ENCODE measurements at regions not wholly inside any gene's neighbourhood (a gene's known extent, or its start where the extent isn't known, plus 50 kb on each side); places are given as distances from the start of the nearest gene placed in this dataset.
"Not testable (repeated sequence)": the region's sequence is repeated elsewhere in the genome, so short reads cannot be mapped to it uniquely, and the experiment has no call there.

DNA sequence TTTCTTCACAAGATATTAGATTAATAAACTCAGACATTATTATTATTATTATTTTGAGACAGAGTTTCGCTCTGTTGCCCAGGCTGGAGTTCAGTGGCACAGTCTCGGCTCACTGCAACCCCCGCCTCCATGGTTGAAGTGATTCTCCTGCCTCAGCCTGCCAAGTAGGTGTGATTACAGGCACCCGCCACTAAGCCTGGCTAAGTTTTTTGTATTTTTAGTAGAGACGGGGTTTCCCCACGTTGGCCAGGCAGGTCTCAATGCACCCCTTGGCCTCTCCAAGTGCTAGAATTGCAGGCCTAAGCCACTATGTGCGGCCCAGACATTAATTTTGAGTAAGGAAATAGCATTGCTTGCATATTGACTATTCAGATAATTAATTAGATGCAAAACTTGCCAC is 554.9 kb upstream of the LRFN5 start:
- no peak for DNase-seq

DNA sequence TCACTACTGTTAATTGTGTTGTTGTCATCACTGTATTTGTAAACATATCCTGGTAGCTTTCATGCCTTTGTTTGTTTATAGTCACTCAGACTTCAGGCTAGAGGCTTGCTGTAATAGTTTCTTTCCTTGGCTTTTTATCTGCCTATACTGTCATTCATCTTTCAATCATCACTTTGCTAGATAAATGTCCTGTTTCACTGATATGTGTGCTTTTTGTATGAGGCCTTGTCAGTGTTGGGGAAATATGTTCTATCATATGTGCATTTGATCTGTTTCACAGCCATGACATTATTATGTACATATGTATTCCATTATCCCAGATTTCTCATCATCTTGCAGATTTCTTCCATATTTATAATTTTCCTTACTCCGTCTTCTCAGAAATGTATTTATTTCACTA is 558.9 kb upstream of the LRFN5 start:
- no peak for DNase-seq

DNA sequence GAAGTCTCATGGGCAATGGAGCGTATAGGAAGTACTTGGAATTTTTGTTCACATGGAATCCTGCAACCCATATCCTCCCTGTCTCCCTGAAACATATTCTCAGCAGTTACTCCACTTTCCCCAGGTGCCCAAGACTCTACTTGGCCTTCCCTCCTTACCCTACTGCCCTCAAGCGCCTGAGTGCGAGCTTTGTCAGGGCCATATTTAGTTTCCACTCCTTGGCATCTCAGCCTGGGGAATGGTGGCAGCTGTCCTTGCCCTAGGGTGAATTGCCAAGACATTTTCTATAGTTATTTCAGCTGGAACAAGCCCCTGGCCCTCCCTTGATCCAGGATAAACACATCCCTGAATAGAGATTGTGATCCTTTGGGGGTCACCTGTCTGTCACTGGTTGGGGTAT is 569.3 kb upstream of the LRFN5 start:
- no peak for DNase-seq

DNA sequence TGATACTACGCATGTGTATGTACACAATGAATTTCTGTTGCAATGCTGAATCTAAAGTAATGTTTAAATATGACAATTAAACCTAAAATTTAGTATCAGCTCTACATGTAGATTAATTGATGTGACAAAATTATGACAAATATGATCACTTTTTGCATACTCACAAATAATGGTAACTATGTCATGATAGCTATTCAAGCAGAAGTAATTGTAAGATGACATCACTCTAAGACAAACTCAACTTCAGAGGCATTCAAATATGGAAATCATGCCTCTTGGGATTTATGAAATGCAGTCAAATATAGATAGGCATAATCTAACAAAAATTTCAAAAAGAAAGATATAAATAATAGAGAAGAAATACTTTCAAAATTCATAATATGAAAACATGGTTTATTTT is 571.7 kb upstream of the LRFN5 start:
- DNase-seq = no peak

DNA sequence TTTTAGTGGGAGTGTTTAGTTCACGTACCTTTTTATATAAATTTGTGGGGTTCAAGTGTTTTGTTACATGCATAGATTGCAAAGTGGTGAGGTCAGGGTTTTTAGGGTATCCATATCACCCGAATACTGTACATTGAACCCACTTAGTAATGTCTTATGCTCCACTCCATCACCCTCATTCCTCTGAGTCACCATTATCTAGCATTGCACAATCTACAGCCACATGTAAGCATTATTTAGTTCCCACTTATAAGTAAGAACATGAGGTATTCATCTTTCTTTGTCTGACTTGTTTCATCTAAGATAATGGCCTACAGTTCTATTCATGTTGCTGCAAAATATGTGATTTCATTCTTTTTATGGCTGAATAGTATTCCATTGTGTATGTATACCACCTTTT is 583.7 kb upstream of the LRFN5 start:
- no peak for DNase-seq

DNA sequence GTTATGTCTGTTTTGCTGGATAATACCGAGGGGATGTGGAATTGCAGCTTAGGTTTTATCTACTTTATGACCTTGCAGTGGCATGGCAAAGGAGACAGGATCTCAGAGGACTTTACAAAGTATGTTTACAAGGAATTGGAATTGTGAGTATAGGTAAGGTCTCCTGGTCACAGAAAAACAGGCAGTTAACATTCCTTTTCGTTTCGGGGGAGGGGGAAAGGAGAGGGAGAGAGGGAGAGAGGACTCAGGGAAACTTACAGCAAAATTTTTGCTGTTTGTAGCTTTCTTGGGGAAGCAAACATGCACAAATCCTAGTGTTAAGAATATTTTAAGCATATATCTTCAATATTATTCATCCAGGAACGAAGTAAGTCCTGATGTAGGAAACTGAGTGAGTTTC is 590.5 kb upstream of the LRFN5 start:
- no peak for DNase-seq

DNA sequence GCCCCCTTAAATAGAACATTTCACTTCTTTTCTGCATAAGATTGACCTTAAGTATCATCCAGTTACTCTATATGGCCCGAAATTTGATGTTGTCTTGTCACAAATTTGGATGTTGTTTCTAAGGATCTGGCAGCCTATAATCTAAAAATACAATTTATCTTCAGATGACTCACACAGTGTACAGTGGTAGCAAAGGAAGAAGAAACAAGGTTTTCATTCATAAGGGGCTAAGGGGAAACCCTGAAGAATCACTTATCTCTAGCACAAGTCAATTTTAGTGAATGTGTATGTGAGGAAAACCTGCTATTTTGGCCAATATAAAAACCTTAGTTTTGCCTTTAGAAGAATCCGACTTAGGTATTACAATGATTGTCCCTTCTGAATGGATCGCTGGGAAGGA is 606.3 kb upstream of the LRFN5 start:
- DNase-seq = no peak

DNA sequence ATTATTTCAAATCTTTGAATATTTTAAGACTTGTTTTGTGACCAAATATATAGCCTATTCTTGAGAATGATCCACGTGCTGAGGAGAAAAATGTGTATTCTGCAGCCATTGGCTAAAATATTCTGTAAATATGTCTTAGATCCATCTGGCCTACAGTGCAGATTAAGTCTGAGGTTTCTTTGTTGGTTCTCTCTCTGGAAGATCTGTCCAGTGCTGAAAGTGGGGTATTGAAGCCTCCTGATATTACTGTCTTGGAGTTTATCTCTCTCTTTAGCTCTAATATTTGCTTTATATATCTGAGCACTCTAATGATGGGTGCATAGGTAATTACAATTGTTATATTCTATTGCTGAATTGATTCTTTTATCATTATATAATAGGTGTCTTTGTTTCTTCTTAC is 617.4 kb upstream of the LRFN5 start:
- DNase-seq = no peak

DNA sequence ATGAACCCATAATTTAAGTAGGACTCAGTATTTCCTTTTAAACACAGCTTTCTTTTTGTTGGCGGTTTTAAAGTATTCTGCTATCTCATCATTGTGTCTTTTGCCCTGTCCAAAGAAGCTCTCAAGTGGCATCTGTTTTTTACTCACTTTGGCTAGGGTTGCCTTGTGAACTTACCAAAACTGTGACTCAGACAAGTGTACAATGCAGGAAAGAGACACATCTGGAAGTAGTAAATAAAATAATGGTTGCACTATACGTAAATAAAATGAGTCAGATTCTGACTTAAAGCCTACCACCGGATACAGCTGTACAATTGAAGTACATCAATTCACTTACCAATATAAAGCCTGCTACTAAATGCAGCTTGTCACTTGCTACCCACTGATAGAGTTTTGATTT is 619.2 kb upstream of the LRFN5 start:
- DNase-seq = no peak

DNA sequence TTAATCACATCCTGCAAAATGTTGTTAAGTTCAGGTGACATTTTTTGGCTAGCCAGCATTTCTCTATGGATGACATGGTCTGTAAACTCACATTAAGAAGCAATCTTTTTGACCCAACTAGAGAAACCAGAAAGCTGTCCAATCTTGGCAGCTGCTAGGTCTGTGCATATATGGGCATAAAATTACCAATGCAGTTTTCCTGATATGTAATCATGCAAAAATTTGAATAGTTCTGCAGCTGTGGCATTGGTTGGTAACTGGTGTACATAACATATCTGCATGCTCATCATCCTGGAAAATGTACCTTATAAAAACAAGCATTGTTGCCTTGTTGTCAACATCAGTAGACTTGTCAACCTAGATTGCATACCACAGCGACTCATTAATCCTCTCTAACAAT is 620.0 kb upstream of the LRFN5 start:
- DNase-seq = no peak

DNA sequence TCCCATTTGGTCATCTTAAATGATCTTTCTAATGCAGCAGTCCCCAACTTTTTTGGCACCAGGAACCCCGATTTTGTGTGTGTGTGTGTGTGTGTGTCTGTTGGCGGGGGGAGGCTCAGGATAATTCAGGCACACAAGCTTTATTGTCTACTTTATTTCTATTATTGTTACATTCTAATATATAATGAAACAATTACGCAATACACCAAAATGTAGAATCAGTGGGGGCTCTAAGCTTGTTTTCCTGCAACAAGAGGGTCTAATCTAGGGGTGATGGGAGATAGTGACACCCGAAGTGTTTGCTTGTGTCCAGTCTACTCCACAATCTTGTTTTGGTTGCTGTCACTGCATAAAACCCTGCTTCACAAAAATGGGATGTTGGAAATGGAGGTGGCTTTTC is 621.1 kb upstream of the LRFN5 start:
- DNase-seq = no peak

DNA sequence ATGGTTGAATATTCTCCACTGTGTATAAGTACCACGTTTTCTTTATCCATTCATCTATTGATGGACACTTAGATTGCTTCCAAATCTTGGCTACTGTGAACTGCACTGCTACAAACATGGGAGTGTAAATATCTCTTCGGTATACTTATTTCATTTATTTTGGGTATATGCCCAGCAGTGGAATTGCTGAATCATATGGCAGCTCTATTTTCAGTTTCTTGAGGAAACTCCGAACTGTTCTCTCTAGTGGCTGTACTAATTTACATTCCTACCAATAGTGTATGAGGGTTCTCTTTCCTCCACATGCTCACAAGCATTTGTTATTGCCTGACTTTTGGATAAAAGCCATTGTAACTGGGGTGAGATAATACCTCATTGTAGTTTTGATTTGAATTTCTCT is 623.1 kb upstream of the LRFN5 start:
- peak; percentile 17 for DNase-seq

DNA sequence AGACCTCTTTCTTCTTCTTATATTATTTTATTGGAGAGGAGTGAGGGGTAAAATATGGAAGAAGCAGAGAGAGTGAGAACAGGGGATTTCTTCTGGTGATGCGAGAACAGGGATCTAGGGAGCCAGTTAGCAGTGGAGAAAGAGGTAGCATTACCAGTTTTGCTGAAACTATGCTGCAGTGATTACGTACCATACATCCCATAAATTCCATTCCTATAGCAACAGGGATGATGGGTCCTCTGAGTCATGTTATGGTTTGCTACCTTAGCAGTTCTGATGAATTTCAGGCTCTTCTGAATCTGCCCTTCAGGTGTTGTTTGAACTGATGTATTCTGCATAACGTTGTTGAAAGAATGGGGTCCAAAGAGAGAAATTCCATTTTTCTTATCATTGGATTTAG is 625.4 kb upstream of the LRFN5 start:
- no peak for DNase-seq

DNA sequence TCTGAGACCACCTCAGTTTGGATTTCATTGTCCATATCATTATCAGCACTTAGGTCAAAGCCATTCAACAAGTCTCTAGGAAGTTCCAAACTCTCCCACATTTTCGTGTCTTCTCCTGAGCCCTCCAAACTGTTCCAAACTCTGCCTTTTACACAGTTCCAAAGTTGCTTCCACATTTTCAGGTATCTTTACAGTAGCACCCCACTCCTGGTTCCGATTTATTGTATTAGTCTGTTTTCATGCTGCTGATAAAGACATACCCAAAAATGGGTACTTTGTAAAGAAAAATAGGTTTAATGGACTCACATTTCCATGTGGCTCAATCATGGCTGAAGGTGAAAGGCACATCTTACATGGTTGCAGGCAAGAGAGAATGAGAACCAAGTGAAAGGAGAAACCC is 646.4 kb upstream of the LRFN5 start:
- not testable (repeated sequence) for DNase-seq

DNA sequence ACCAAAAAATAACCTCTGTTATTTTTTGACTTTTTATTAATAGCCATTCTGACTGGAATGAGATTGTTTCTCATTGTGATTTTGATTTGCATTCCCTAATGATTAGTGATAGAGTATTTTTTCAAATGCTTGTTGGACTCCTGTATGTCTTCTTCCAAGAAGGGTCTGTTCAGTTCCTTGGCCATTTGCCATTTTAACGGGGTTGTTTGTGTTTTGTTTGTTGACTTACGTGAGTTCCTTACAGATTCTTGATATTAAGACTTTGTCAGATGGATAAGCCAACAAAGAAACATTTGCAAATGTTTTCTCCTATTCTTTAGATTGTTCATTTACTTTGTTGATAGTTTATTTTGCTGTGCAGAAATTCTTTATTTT is 651.6 kb upstream of the LRFN5 start:
- no peak for DNase-seq

DNA sequence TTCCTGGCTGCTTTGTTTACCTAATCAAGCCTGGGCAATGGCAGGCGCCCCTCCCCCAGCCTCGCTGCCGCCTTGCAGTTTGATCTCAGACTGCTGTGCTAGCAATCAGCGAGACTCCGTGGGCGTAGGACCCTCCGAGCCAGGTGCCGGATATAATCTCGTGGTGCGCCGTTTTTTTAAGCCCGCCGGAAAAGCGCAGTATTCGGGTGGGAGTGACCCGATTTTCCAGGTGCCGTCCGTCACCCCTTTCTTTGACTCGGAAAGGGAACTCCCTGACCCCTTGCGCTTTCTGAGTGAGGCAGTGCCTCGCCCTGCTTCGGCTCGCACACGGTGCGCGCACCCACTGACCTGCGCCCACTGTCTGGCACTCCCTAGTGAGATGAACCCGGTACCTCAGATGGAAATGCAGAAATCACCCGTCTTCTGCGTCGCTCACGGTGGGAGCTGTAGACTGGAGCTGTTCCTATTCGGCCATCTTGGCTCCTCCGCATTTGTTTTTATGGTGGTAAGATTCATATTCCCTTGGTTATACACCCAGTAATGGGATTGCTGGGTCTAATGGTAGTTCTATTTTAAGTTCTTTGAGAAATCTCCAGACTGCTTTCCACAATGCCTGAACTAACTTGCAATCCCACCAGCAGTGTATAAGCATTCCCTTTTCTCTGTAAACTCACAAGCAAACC is 652.1 kb upstream of the LRFN5 start:
- not testable (repeated sequence) for DNase-seq

DNA sequence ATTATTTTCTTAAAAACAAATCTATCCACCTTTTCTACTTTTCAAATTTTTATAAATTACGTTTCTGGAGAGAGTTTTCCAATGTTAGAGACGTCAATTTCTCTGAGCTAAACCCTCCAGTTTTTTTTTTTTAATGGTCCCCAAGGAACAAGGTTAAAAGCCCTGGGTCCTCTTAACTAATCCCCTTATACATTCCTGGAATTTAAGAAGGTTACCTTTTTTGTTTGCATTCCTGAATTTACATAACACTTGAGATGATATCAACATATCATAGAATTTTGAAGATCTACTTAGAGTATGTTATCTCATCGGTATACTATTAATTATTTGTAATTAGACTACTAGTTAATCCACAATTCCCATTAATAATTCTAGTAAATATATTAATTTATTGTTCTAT is 662.2 kb upstream of the LRFN5 start:
- DNase-seq = no peak

DNA sequence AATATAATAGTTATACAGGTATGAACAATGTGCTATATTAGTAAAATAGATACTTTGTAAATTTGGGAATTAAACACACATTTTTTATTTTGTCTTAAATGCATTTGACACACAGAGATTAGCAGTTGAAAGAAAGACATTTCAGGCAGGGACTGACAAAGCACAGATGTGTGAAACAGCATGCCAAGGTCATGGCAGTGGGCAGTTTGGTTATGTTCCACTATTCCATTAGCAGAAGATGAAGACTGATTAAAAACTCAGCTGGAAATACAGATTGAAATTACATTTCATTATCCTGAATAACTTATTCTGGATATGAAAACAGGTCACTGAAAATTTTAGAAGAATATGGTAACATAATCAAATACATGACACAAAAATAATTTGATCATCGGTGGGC is 669.8 kb upstream of the LRFN5 start:
- DNase-seq = no peak

DNA sequence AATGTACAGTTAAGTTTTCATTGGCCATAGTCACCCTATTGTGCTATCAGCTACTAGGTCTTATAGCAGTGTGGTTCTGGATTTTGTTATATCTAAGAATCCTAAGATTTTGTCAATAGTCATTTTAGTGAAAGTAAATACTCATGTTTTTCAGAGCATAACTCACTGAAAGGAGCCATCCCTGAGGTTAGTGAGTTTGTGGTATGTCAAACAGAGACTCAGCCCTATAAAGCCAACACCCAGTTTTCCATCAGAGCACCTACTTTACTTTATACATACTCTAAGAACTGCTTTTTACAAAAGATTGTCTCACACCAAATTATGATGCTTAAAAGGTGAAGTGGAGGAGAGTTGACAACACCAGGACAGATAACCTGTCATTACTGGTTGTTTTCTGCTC is 686.3 kb upstream of the LRFN5 start:
- DNase-seq = no peak

DNA sequence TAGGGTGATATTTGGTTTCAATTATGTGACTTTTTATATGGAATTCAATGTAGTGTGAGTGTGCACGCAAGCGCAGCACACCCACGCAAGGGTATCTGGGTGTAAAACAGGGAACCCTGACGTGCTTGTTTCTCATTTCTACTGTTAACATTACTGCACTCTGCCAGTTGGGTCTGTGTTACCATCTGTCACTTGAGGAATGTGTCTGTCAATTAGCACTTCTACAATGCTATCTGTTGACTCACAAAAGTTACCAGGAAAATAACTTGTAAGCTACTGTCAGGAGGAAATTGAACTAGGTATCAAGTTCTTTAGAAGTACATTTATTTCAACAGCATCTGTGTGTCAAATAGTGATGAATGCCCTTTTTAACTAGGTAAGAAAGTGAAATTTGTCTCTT is 695.5 kb upstream of the LRFN5 start:
- DNase-seq = no peak

DNA sequence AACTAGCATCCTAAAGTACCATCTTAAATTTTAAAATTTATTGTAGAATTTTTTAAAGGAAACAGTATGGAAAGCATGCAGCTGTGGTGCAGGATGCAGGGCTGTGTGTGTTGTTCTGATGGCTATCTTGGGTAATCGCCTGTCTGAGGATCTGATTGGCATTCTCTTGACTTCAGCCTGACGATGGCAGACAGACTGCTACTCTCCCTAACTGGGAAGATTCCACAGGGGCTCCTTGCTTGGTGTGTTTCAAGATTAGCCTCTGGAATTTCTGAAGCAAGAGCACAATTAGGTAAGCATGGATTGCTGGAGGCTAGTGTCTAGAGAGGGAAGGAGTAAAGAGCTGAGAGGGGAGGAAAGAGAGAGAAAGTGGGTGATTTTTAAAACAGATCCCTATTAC is 696.8 kb upstream of the LRFN5 start:
- DNase-seq = no peak

DNA sequence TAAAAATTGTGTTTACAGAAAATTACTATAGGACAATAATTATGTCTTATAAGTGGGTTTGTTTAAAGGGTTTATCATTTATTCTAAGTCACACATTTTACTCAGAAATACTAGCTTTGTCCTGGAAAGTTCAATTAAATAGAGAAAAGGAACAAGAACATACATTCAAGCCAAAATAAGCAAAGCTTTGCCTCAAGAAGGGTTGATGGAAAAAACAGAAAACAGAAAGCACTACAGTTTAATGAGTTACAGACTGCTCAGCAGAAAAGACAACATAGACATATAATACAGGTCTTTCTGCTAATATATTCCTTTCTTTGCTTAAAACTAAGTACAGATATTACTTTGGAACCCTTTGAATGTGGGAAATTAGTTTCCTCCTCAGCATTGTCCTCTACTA is 703.0 kb upstream of the LRFN5 start:
- no peak for DNase-seq

DNA sequence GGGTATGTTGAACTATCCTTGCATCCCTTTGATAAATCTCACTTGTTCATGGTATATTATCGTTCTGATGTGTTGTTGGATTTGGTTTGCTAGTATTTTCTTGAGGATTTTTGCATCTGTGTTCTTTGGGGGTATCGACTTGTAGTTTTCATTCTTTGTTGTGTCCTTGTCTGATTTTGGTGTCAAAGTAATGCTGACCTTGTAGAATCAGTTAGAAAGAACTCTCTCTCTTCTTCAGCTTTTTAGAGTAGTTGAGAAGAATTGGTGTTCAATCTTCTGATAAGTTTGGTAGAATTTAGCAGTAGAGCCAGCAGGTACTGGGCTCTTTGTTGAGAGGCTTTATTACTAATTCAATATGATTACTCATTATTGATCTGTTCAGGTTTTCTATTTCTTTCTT is 707.2 kb upstream of the LRFN5 start:
- no peak for DNase-seq

DNA sequence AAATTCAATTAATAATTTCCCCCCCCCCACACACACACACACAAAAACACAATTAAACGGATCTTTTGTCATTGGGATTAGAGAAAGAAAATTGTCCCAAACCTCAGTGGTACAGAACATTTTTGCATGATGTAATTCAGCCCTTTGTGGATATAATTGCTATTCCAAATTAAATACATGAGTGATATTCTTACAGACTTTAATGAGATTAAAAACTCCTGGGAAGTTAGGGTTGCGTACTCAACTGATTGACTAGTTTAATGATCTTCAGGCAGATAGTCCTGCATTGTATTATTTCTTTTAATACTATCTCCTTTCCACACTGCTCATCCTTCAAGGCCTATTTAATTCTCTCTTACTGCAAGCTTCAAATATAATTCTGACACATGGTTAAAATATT is 711.8 kb upstream of the LRFN5 start:
- DNase-seq = no peak

DNA sequence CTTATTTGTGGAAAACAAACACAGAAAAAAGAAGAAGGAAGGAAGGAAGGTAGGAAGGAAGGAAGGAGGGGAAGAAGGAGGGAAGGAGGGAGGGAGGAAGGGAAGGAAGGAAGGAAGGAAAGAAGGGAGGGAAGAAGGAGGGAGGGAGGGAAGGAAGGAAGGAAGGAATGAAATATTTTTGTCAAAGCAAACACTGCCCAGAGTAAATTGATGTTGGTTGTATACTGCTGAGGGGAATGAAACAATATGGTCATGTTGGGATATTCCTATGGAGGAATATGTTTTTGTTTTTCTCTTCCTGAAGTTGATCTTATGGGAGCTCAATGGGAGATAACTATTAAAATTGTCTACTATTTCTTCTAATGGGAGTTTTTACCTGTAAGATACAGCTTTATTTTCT is 717.5 kb upstream of the LRFN5 start:
- no peak for DNase-seq

DNA sequence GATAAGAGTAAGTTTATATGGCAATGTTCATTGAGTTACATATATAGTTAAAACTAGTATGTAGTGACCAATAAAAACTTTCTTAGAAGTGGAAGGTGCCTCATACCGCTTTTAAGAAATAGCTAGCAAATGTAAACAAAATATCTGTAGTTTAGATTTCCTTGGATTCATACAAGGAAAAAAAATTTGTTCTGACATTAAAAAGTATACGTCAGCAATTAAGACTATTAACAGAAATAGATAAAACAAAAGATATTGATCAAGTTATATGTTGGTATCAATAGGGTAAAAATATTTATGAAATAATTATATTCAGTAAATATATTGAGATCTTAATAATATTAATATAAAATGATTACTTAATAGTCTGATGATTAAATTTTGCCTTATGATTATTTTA is 718.8 kb upstream of the LRFN5 start:
- DNase-seq = no peak
